ENCODE measurements at regions not wholly inside any gene's neighbourhood (a gene's known extent, or its start where the extent isn't known, plus 50 kb on each side); places are given as distances from the start of the nearest gene placed in this dataset.

DNA sequence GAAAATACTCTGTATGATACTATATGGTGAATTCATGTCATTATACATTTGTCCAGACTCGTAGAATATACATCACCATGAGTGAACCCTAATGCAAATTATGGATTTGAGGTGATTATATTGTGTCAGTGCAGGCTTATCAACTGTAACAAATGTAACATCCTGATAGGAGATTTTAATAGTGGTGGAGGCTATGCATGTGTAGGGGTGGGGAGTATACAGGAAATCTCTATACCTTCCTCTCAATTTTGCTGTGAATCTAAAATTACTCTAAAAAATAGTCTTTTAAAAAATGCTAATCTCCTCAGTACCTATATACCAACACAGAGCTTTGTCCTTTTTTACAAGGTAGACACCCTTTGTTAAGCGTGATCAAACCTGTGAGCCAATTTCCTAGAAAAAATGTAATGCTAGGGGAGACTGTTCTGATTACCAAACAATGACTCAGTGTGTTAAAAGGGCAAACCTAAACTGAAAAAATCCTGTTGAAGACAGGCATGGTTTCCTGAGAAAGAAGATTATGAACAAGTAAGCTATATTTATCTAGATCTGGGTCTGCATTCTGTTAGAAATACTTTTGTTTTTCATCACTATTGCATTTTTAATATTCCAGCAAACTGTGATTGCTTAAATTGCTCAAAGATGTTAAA is 170.9 kb downstream of the DUSP6 start:
- TF ChIP-seq, protein P1, sequence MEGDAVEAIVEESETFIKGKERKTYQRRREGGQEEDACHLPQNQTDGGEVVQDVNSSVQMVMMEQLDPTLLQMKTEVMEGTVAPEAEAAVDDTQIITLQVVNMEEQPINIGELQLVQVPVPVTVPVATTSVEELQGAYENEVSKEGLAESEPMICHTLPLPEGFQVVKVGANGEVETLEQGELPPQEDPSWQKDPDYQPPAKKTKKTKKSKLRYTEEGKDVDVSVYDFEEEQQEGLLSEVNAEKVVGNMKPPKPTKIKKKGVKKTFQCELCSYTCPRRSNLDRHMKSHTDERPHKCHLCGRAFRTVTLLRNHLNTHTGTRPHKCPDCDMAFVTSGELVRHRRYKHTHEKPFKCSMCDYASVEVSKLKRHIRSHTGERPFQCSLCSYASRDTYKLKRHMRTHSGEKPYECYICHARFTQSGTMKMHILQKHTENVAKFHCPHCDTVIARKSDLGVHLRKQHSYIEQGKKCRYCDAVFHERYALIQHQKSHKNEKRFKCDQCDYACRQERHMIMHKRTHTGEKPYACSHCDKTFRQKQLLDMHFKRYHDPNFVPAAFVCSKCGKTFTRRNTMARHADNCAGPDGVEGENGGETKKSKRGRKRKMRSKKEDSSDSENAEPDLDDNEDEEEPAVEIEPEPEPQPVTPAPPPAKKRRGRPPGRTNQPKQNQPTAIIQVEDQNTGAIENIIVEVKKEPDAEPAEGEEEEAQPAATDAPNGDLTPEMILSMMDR (IDR thresholded peaks at IDR 0.05; ENCODE audit: low read depth, low read length, poor library complexity, severe bottlenecking), result no peak
- no peak for TF ChIP-seq EZH2phosphoT487 (IDR thresholded peaks at IDR 0.05; ENCODE audit: borderline replicate concordance, low read length)

Data from DOHH2 (cell line).